GM19035 (cell line): ENCODE measurements at regions not wholly inside any gene's neighbourhood (a gene's known extent, or its start where the extent isn't known, plus 50 kb on each side); places are given as distances from the start of the nearest gene placed in this dataset.
"Not testable (repeated sequence)": the region's sequence is repeated elsewhere in the genome, so short reads cannot be mapped to it uniquely, and the experiment has no call there.

ENCODE experiments used
- ATAC-seq: cut with Tn5 transposase; IDR thresholded peaks from one replicate; pipeline ENCODE4 v1.9.1; 2021; ENCODE audit not compliant: unreplicated experiment

- no peak for ATAC-seq
These were observed 123.4 kb upstream of the TENT5A start for GRCh38 chr6:81875782-81876293.

GRCh38 chr6:81869749-81870508 is 117.4 kb upstream of the TENT5A start:
- ATAC-seq, result not testable (repeated sequence)

GRCh38 chr6:81865712-81866111 is 113.2 kb upstream of the TENT5A start:
- no peak for ATAC-seq

GRCh38 chr6:81864124-81864523 is 111.6 kb upstream of the TENT5A start:
- no peak for ATAC-seq

DNA sequence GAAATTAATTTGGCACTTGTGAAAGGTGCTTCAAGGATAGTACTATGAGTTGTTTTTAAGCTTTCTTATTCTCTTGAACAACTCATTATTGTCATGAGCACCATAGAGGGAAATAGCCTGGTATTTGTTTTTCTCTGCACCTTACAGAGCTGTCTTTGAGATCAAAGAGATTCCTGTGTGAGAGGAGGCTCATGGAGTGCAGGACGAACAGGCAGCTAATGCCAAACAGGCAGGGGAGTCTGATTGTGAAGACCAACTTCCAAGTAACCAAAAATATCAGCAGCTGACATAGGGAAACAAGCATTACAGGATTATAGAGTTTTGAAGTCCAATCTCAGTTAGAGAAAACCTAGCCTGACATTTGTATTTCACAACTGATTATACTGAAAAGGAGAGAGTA is 110.6 kb upstream of the TENT5A start:
- no peak for ATAC-seq

- no peak for ATAC-seq
These were observed 108.8 kb upstream of the TENT5A start for GRCh38 chr6:81861281-81861680.

GRCh38 chr6:81859884-81860283 is 107.4 kb upstream of the TENT5A start:
- no peak for ATAC-seq

DNA sequence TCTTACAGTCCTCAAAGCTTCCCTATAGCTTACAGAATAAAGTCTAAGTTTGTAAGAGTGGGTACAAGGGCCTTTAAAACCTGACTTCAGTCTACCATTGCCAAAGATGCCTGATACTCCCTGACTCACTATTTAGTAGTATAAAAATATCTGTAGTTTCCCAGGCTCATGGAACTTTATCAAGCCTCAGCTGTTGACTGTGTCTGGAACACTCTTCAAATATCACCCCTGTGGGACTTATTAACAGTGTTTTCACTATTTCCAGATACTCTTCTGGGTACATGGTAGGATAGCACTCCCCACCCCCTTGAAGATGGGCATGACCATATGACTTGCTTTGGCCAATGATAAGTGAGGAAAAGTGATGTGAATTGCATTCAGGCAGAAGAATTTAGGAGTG is 105.3 kb upstream of the TENT5A start:
- ATAC-seq, result no peak

DNA sequence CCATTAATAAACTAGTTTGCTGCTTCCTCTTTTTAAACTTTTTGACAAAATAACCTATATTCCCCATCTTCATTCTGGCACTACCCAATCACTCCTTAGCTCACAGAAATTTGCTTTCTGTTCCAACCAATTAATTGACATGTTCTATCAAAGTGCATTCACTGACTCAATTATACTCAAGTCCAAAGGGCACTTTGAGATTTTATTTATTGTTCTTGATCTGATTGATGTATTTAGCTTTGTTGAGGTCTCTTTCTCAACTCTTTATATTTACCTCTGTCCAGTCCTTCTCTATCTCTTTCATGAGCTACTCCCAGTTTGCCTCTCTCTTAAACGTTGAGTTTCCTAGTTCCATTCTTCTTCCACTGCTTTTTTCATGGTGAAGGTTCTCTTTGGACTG is 104.4 kb upstream of the TENT5A start:
- ATAC-seq, result no peak

GRCh38 chr6:81854474-81854873 is 102.0 kb upstream of the TENT5A start:
- ATAC-seq, result no peak

DNA sequence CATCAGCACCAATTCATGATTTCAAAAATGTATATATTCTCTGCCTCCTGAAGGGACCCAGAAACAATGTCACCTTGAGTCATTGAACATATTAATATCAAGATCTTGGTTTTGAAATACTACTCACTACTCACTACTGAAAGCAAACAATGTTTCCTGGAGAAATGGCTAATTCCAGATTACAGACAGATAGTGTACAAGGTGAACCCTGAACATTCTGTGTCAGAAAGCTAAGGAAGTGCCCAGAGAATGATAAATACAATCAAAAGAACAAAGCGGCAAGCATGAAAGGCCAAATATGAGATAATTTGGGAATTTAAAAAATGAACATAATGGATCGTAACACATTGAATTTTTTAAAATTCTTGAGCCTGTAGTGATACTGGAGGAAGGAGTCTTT is 101.5 kb upstream of the TENT5A start:
- no peak for ATAC-seq

GRCh38 chr6:81849248-81849647 is 96.8 kb upstream of the TENT5A start:
- no peak for ATAC-seq

- no peak for ATAC-seq
These were observed 95.4 kb upstream of the TENT5A start for GRCh38 chr6:81847866-81848265.

GRCh38 chr6:81844686-81845085 is 92.2 kb upstream of the TENT5A start:
- no peak for ATAC-seq

GRCh38 chr6:81843302-81843701 is 90.8 kb upstream of the TENT5A start:
- ATAC-seq, result no peak

DNA sequence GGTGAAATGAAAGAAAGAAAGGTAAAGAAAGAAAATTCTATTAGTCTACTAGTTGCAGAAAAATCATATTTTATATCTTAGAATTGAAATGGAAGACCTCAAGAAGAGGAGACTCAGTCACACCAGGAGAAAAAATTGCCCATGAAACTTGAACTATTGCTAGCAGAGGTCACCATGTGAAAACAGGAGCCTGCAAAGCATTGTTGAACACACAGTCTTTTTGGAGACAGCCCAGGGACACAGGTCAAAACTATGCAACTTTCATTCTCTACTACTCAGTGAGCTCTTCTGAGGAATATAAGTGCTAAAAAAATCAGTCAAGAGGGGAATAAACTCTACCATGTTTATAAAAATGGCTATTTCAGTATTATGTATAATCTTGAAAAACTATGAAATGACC is 89.8 kb upstream of the TENT5A start:
- ATAC-seq, result no peak

DNA sequence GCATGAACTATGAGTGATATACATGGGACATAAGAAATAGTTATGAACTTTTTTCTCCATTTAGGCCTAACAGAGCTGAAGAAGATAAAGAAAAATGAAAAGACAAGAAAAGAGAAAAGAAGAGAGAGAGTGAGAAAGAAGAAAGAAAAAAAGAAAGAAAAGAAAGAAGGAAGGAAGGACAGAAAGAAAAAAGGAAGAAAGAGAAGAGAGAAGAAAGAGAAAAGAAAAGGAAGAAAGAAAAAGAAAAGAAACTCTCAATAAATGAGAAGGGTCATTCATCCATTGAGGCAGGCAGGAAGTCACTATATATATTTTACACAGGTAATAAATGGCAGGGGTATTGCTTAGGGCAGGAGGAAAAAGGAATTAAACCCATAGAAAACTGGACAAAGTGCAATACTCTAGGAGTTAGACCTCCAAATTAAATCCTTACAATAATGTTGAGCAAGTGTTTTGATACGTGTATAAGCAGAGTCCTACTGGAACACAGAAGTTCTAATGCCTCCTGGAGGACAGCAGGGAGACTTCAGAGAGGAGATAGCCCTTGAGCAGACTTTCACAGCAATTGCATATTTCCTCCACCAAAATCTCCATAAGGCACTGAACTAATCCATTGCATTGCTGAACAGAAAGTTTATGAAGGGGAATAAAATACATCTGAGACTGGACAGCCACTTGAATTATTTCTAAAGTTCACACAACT is 86.4 kb upstream of the TENT5A start:
- no peak for ATAC-seq

GRCh38 chr6:81838031-81838430 is 85.5 kb upstream of the TENT5A start:
- ATAC-seq, result no peak

- no peak for ATAC-seq
These were observed 81.7 kb upstream of the TENT5A start for GRCh38 chr6:81834141-81834681.

GRCh38 chr6:81832304-81832703 is 79.8 kb upstream of the TENT5A start:
- no peak for ATAC-seq

DNA sequence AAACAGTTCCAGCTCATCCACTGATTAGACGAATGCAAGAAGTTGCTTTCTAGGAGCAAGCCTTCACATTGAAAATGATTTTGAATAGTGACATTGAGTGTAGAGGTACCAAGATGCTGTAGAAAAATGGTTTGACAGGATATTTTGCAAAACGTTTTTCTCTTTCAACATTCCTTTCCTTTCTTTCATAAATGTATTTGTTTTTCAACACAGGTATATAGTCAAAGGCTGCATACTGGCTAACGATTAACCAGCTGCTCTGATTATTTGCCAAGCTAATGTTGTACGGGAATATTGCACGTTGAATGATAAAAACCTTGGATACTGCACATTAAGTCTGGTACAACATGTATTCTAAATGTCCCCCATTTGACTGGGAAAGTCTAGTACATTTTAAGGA is 78.8 kb upstream of the TENT5A start:
- no peak for ATAC-seq

GRCh38 chr6:81826784-81827183 is 74.3 kb upstream of the TENT5A start:
- no peak for ATAC-seq
